ENCODE measurements at regions not wholly inside any gene's neighbourhood (a gene's known extent, or its start where the extent isn't known, plus 50 kb on each side); places are given as distances from the start of the nearest gene placed in this dataset.

- no peak for DNase-seq (ENCODE audit: low read depth)
- no peak for TF ChIP-seq CTCF (conservative IDR thresholded peaks at IDR 0.05; ENCODE audit: low read length)
- no peak overlapping the region for H3K4me3 ChIP-seq (ENCODE audit: low read length)
Measured at GRCh38 chr6:9983168-9983567, 431.7 kb downstream of the TFAP2A start.

- DNase-seq (ENCODE audit: low read depth): no peak
- H3K4me3 ChIP-seq (ENCODE audit: low read length): no peak overlapping the region
- TF ChIP-seq CTCF (conservative IDR thresholded peaks at IDR 0.05; ENCODE audit: low read length): no peak
Measured at GRCh38 chr6:9982215-9982614, 432.7 kb downstream of the TFAP2A start.

GRCh38 chr6:9979996-9980395 lies 434.9 kb downstream of the TFAP2A start:
- no peak overlapping the region for H3K4me3 ChIP-seq (ENCODE audit: low read length)
- DNase-seq (ENCODE audit: low read depth): no peak
- TF ChIP-seq CTCF (conservative IDR thresholded peaks at IDR 0.05; ENCODE audit: low read length): no peak

GRCh38 chr6:9978480-9978879 lies 436.4 kb downstream of the TFAP2A start:
- TF ChIP-seq CTCF (conservative IDR thresholded peaks at IDR 0.05; ENCODE audit: low read length): no peak
- no peak for DNase-seq (ENCODE audit: low read depth)
- no peak overlapping the region for H3K4me3 ChIP-seq (ENCODE audit: low read length)

- TF ChIP-seq CTCF (conservative IDR thresholded peaks at IDR 0.05; ENCODE audit: low read length): no peak
- no peak for DNase-seq (ENCODE audit: low read depth)
- H3K4me3 ChIP-seq (ENCODE audit: low read length): no peak overlapping the region
Measured at GRCh38 chr6:9977411-9977810, 437.5 kb downstream of the TFAP2A start.

- TF ChIP-seq CTCF (conservative IDR thresholded peaks at IDR 0.05; ENCODE audit: low read length): no peak
- DNase-seq (ENCODE audit: low read depth): no peak
- H3K4me3 ChIP-seq (ENCODE audit: low read length): no peak overlapping the region
Measured at GRCh38 chr6:9961646-9962045, 453.2 kb downstream of the TFAP2A start.

- no peak for DNase-seq (ENCODE audit: low read depth)
- H3K4me3 ChIP-seq (ENCODE audit: low read length): no peak overlapping the region
- no peak for TF ChIP-seq CTCF (conservative IDR thresholded peaks at IDR 0.05; ENCODE audit: low read length)
Measured at GRCh38 chr6:9957215-9957759, 457.6 kb downstream of the TFAP2A start.

All from AG10803 (cell line).